GM18870 (cell line): ENCODE measurements at regions not wholly inside any gene's neighbourhood (a gene's known extent, or its start where the extent isn't known, plus 50 kb on each side); places are given as distances from the start of the nearest gene placed in this dataset.
A peak's percentile ranks its signal among the peaks of the same experiment; 100 is the strongest.
"Not testable (repeated sequence)": the region's sequence is repeated elsewhere in the genome, so short reads cannot be mapped to it uniquely, and the experiment has no call there.

Experiments used
- ATAC-seq: cut with Tn5 transposase; IDR thresholded peaks from one replicate; pipeline ENCODE4 v1.9.1; 2021; ENCODE audit warnings: moderate library complexity; ENCODE audit not compliant: unreplicated experiment

GRCh38 chrX:149420566-149420965 lies 84.5 kb downstream of the IDS start:
- not testable (repeated sequence) for ATAC-seq

- no peak for ATAC-seq
Observed at GRCh38 chrX:149398027-149398426, 107.1 kb downstream of the IDS start.

GRCh38 chrX:149392921-149393320 lies 112.2 kb downstream of the IDS start:
- ATAC-seq = no peak

GRCh38 chrX:149383852-149384251 lies 121.3 kb downstream of the IDS start:
- no peak for ATAC-seq

- ATAC-seq = no peak
Observed at GRCh38 chrX:149374751-149375150, 130.4 kb downstream of the IDS start.

GRCh38 chrX:149372866-149373265 lies 132.2 kb downstream of the IDS start:
- ATAC-seq = no peak

- ATAC-seq = no peak
Observed at GRCh38 chrX:149371986-149372385, 133.1 kb downstream of the IDS start.

GRCh38 chrX:149370097-149370496 lies 135.0 kb downstream of the IDS start:
- ATAC-seq = no peak

GRCh38 chrX:149365552-149365951 lies 139.6 kb downstream of the IDS start:
- no peak for ATAC-seq

- ATAC-seq = no peak
Observed at GRCh38 chrX:149365061-149365460, 140.0 kb downstream of the IDS start.

- ATAC-seq = no peak
Observed at GRCh38 chrX:149363965-149364364, 141.1 kb downstream of the IDS start.

GRCh38 chrX:149346306-149346705 lies 158.8 kb downstream of the IDS start:
- no peak for ATAC-seq

GRCh38 chrX:149322316-149322715 lies 182.8 kb downstream of the IDS start:
- ATAC-seq = no peak

GRCh38 chrX:149313871-149314371 lies 191.2 kb downstream of the IDS start:
- ATAC-seq = no peak

GRCh38 chrX:149312988-149313387 lies 192.1 kb downstream of the IDS start:
- no peak for ATAC-seq

GRCh38 chrX:149312097-149312496 lies 193.0 kb downstream of the IDS start:
- no peak for ATAC-seq

GRCh38 chrX:149302705-149303104 lies 202.4 kb downstream of the IDS start:
- ATAC-seq = no peak

- no peak for ATAC-seq
Observed at GRCh38 chrX:149298111-149298510, 207.0 kb downstream of the IDS start.

- no peak for ATAC-seq
Observed at GRCh38 chrX:149296092-149296491, 209.0 kb downstream of the IDS start.

- peak; percentile 84 for ATAC-seq
Observed at GRCh38 chrX:149286940-149287349, 218.2 kb downstream of the IDS start.

- no peak for ATAC-seq
Observed at GRCh38 chrX:149284616-149285015, 220.5 kb downstream of the IDS start.

GRCh38 chrX:149283853-149284252 lies 221.3 kb downstream of the IDS start:
- ATAC-seq = no peak

GRCh38 chrX:149282909-149283308 lies 222.2 kb downstream of the IDS start:
- no peak for ATAC-seq

- no peak for ATAC-seq
Observed at GRCh38 chrX:149280011-149280410, 225.1 kb downstream of the IDS start.
